A549 (cell line): ENCODE measurements at regions not wholly inside any gene's neighbourhood (a gene's known extent, or its start where the extent isn't known, plus 50 kb on each side); places are given as distances from the start of the nearest gene placed in this dataset.

Source experiments
- ATAC-seq, 2 experiments: fragments of 200-7000 bp in 1 of 2; fragments of >200 bp in 1 of 2; cut with Nextera tagmentation in 1 of 2; cut with Tn5 transposase in 1 of 2; 3 replicates each; pipeline versions ENCODE4 v1.8.0 to v1.9.1; 2018 to 2020; ENCODE audit warnings: mild to moderate bottlenecking in 1 of 2, moderate library complexity in 1 of 2
- CTCF ChIA-PET: fragments of 300-600 bp; sonication (Branson Sonifier 250); formaldehyde crosslinking; extraction: SDS; loops from one replicate; lab custom pipeline; 2021; ENCODE audit warnings: antibody characterized with exemption, inconsistent platforms; lab: Yijun Ruan, JAX
- POLR2A ChIA-PET: fragments of 350-600 bp; formaldehyde crosslinking; extraction: SDS; loops from one replicate; lab custom pipeline; 2021; ENCODE audit warnings: antibody characterized with exemption, inconsistent platforms; lab: Yijun Ruan, JAX
- DNase-seq, 2 experiments: peaks; one replicate each; pipeline versions ENCODE4 v3.0.0 to v3.0.0-alpha.2; 2011 to 2016; ENCODE audit warnings: low read depth in 1 of 2, low spot score in 1 of 2
- FAIRE-seq: peaks from 2 replicates; lab custom pipeline; 2011; peaks lifted over from hg19 to GRCh38; lab: Jason Lieb, UNC
- H3K27ac ChIP-seq, 2 experiments: fragments of >200 bp; sonication (Bioruptor Twin); formaldehyde crosslinking; 3 replicates each; pipeline ENCODE4 v1.5.1; 2016 to 2017
- H3K4me1 ChIP-seq: fragments of >200 bp; sonication (Bioruptor Twin); formaldehyde crosslinking; 3 replicates; pipeline ENCODE4 v1.6.1; 2016
- H3K4me2 ChIP-seq: fragments of >200 bp; sonication (Bioruptor Twin); formaldehyde crosslinking; 3 replicates; pipeline ENCODE4 v1.6.1; 2016
- H3K4me3 ChIP-seq: fragments of >200 bp; sonication (Bioruptor Twin); formaldehyde crosslinking; 3 replicates; pipeline ENCODE4 v1.5.1; 2016
- H3K9me3 ChIP-seq: fragments of >200 bp; sonication (Bioruptor Twin); formaldehyde crosslinking; 3 replicates; pipeline ENCODE4 v1.6.1; 2016
- CHD2 ChIP-seq: fragments of 150-350 bp; IDR thresholded peaks from 2 replicates; pipeline ENCODE4 v1.6.1; 2014; ENCODE audit warnings: low read length; ENCODE audit not compliant: partially characterized antibody
- EHF ChIP-seq: fragments of 250-450 bp; sonication (Bioruptor Pico); IDR thresholded peaks from 2 replicates; pipeline ENCODE4 v1.5.0; 2020; ENCODE audit warnings: mild to moderate bottlenecking
- EP300 ChIP-seq, 2 experiments: fragments of >200 bp; sonication (Bioruptor Twin); formaldehyde crosslinking; IDR thresholded peaks; 2 replicates in 1 of 2; 3 replicates in 1 of 2; pipeline ENCODE4 v1.6.1; 2016 to 2017
- FOXS1 ChIP-seq: fragments of 250-450 bp; sonication (Bioruptor Pico); IDR thresholded peaks from 2 replicates; pipeline ENCODE4 v1.5.0; 2020; ENCODE audit warnings: mild to moderate bottlenecking, moderate library complexity
- JUN ChIP-seq, 2 experiments: fragments of >200 bp; sonication (Bioruptor Twin); formaldehyde crosslinking; IDR thresholded peaks; 2 replicates in 1 of 2; 3 replicates in 1 of 2; pipeline ENCODE4 v1.6.1; 2016 to 2017
- KDM5A ChIP-seq: fragments of 200-600 bp; sonication (generic); IDR thresholded peaks from 2 replicates; pipeline ENCODE4 v1.6.1; 2016; ENCODE audit warnings: antibody characterized with exemption, mild to moderate bottlenecking
- MAFK ChIP-seq: fragments of 450-650 bp; IDR thresholded peaks from 2 replicates; pipeline ENCODE4 v1.6.1; 2014; ENCODE audit not compliant: partially characterized antibody
- MYC ChIP-seq: IDR thresholded peaks from 2 replicates; pipeline ENCODE4 v1.6.1; 2012; ENCODE audit warnings: mild to moderate bottlenecking, inconsistent platforms, low read length, improper control_type of control experiment, borderline replicate concordance
- NFE2L2 ChIP-seq: fragments of 150-350 bp; conservative IDR thresholded peaks from 2 replicates; pipeline ENCODE4 v1.6.1; 2014; ENCODE audit warnings: low read length
- NPAS2 ChIP-seq: fragments of 250-450 bp; sonication (Bioruptor Pico); IDR thresholded peaks from 2 replicates; pipeline ENCODE4 v1.8.0; 2022; ENCODE audit warnings: mild to moderate bottlenecking, moderate library complexity, borderline replicate concordance
- RCOR1 ChIP-seq: fragments of 150-350 bp; IDR thresholded peaks from 2 replicates; pipeline ENCODE4 v1.6.1; 2014; ENCODE audit warnings: antibody characterized with exemption, low read length, low read depth
- SMC3 ChIP-seq: fragments of >200 bp; sonication (Bioruptor Twin); formaldehyde crosslinking; IDR thresholded peaks from 3 replicates; pipeline ENCODE4 v1.6.1; 2018; ENCODE audit warnings: inconsistent platforms
- SREBF2 ChIP-seq: fragments of 450-650 bp; IDR thresholded peaks from 2 replicates; pipeline ENCODE4 v1.6.1; 2014; ENCODE audit warnings: mild to moderate bottlenecking, moderate library complexity
- TP53 ChIP-seq: fragments of 250-450 bp; sonication (Bioruptor Pico); IDR thresholded peaks from 2 replicates; pipeline ENCODE4 v1.5.0; 2021; ENCODE audit warnings: mild to moderate bottlenecking, moderate library complexity
- ZNF302 ChIP-seq: fragments of 250-450 bp; sonication (Bioruptor Pico); IDR thresholded peaks from 2 replicates; pipeline ENCODE4 v1.9.0; 2021; ENCODE audit warnings: inconsistent platforms, mild to moderate bottlenecking, moderate library complexity
- WGBS: methylation state at CpG from one replicate; pipeline ENCODE4 v1.1.6; 2017; ENCODE audit errors: missing lambda C conversion rate; 5-methylcytosine and 5-hydroxymethylcytosine counted together
- TF ChIP-seq, protein P1 (sequence below): fragments of 450-650 bp; IDR thresholded peaks from 2 replicates; pipeline ENCODE4 v1.6.1; 2014; ENCODE audit warnings: antibody characterized with exemption
- TF ChIP-seq, protein P2 (sequence below): fragments of 250-450 bp; sonication (Bioruptor Pico); IDR thresholded peaks from 2 replicates; pipeline ENCODE4 v1.5.0; 2020; ENCODE audit warnings: low read depth, mild to moderate bottlenecking, moderate library complexity
- TF ChIP-seq, protein P3 (sequence below): fragments of 200-600 bp; sonication (generic); IDR thresholded peaks from 2 replicates; pipeline ENCODE4 v1.6.1; 2016; ENCODE audit warnings: antibody characterized with exemption, mild to moderate bottlenecking, moderate library complexity
- TF ChIP-seq, protein P4 (sequence below): fragments of 150-350 bp; IDR thresholded peaks from 2 replicates; pipeline ENCODE4 v1.6.1; 2014; ENCODE audit warnings: low read depth, mild to moderate bottlenecking, low read length
- TF ChIP-seq, protein P5 (sequence below): IDR thresholded peaks from 2 replicates; pipeline ENCODE4 v1.6.1; 2012

DNA sequence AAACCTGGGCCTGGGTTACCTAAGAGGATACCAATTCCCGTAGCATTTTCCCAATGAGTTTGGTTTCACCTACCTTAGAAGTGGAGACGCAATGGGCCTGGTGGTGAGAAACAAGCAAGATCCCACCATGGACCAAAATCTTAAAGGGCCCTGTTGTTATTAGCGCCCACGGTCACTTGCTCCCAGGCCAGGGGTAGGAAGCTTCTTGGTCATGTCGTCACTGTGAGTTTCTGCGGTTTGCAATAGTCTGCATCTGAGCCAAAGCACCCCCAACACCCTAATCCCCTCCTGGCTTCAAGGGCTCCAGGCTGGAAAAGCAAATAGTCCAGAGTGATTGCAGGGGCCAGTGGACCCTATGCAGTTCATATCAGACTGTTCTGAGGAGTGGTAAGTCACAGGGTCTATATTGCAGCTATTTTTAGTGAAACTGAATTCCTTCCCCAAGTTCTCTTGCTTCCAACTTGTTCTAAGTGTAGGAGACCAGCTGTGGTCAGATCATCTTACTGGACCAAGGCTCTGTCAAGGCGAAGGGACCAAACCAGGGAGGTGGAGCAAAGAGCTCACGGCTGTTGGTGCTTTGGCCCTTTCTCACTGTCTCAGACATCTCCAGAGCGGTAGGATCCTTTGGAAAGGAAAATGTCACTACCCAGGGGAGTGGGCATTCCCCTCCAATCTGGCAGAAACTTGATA, 307.9 kb upstream of the F9 start:
- ATAC-seq (no peak), FAIRE-seq (no peak), DNase-seq (no peak)
- WGBS = 13% methylated on average over 9 of the region's 9 CpGs
- ChIA-PET POLR2A (no interaction called here), CTCF (no interaction called here)
- H3K4me3 ChIP-seq = no peak overlapping the region
- no peaks in the 10 kb centered on the region for H3K9me3 ChIP-seq
- H3K27ac ChIP-seq = no peak overlapping the region
- no peak for TF ChIP-seq TP53
- no peak for TF ChIP-seq EP300 (IDR thresholded peaks at IDR 0.05)
- no peak for TF ChIP-seq JUN (IDR thresholded peaks at IDR 0.05)
- TF ChIP-seq MYC = no peak
- no peak for TF ChIP-seq RCOR1
- TF ChIP-seq NPAS2 (CRISPR knock-in tag) = no peak
- TF ChIP-seq, protein P1, sequence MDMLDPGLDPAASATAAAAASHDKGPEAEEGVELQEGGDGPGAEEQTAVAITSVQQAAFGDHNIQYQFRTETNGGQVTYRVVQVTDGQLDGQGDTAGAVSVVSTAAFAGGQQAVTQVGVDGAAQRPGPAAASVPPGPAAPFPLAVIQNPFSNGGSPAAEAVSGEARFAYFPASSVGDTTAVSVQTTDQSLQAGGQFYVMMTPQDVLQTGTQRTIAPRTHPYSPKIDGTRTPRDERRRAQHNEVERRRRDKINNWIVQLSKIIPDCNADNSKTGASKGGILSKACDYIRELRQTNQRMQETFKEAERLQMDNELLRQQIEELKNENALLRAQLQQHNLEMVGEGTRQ = no peak
- no peak for TF ChIP-seq MAFK
- no peak for TF ChIP-seq FOXS1 (CRISPR knock-in tag)
- TF ChIP-seq, protein P2, sequence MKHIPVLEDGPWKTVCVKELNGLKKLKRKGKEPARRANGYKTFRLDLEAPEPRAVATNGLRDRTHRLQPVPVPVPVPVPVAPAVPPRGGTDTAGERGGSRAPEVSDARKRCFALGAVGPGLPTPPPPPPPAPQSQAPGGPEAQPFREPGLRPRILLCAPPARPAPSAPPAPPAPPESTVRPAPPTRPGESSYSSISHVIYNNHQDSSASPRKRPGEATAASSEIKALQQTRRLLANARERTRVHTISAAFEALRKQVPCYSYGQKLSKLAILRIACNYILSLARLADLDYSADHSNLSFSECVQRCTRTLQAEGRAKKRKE (CRISPR knock-in tag) = no peak
- TF ChIP-seq SMC3 = no peak
- TF ChIP-seq, protein P3, sequence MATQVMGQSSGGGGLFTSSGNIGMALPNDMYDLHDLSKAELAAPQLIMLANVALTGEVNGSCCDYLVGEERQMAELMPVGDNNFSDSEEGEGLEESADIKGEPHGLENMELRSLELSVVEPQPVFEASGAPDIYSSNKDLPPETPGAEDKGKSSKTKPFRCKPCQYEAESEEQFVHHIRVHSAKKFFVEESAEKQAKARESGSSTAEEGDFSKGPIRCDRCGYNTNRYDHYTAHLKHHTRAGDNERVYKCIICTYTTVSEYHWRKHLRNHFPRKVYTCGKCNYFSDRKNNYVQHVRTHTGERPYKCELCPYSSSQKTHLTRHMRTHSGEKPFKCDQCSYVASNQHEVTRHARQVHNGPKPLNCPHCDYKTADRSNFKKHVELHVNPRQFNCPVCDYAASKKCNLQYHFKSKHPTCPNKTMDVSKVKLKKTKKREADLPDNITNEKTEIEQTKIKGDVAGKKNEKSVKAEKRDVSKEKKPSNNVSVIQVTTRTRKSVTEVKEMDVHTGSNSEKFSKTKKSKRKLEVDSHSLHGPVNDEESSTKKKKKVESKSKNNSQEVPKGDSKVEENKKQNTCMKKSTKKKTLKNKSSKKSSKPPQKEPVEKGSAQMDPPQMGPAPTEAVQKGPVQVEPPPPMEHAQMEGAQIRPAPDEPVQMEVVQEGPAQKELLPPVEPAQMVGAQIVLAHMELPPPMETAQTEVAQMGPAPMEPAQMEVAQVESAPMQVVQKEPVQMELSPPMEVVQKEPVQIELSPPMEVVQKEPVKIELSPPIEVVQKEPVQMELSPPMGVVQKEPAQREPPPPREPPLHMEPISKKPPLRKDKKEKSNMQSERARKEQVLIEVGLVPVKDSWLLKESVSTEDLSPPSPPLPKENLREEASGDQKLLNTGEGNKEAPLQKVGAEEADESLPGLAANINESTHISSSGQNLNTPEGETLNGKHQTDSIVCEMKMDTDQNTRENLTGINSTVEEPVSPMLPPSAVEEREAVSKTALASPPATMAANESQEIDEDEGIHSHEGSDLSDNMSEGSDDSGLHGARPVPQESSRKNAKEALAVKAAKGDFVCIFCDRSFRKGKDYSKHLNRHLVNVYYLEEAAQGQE = no peak
- no peak for TF ChIP-seq SREBF2
- TF ChIP-seq, protein P4, sequence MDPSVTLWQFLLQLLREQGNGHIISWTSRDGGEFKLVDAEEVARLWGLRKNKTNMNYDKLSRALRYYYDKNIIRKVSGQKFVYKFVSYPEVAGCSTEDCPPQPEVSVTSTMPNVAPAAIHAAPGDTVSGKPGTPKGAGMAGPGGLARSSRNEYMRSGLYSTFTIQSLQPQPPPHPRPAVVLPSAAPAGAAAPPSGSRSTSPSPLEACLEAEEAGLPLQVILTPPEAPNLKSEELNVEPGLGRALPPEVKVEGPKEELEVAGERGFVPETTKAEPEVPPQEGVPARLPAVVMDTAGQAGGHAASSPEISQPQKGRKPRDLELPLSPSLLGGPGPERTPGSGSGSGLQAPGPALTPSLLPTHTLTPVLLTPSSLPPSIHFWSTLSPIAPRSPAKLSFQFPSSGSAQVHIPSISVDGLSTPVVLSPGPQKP = no peak
- TF ChIP-seq, protein P5, sequence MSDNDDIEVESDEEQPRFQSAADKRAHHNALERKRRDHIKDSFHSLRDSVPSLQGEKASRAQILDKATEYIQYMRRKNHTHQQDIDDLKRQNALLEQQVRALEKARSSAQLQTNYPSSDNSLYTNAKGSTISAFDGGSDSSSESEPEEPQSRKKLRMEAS = no peak
- TF ChIP-seq EHF (CRISPR knock-in tag) = no peak
- no peak overlapping the region for H3K4me2 ChIP-seq
- H3K4me1 ChIP-seq = no peaks in the 10 kb centered on the region

DNA sequence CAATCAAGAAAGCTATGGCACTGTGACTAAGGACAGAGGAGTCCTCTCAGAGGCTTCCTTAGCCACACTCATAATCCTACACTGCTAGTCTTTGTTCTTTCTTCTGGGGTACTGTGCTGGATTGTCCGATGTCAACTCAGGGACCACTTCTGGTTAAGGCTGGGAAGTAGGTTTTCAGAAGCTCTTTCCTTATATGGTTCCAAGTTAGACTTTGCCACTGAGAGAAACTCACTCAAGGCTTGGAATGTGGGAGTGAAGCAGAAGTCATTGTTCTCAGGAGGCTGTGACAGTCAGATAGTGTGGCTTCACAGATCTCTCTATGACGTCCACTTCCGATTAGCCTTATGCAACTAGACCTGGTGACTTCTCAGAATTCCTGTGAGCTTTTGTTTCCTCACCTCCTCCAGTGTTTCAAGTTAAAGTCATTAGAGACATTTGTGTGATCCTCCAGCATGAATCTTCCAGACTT, 317.3 kb upstream of the F9 start:
- no peak overlapping the region for H3K4me2 ChIP-seq
- no peak overlapping the region for H3K27ac ChIP-seq
- ChIA-PET POLR2A (no interaction called here), CTCF (no interaction called here)
- H3K4me3 ChIP-seq = no peak overlapping the region
- 16% methylated on average over 3 of the region's 3 CpGs for WGBS
- TF ChIP-seq CHD2 (no peak), NFE2L2 (no peak), ZNF302 (CRISPR knock-in tag) (no peak), KDM5A (no peak)
- TF ChIP-seq, all 56 proteins: peak for 0
- FAIRE-seq (no peak), ATAC-seq (no peak), DNase-seq (no peak)
- no peaks in the 10 kb centered on the region for H3K4me1 ChIP-seq
- H3K9me3 ChIP-seq = no peaks in the 10 kb centered on the region
